H9 (cell line): ENCODE measurements at regions not wholly inside any gene's neighbourhood (a gene's known extent, or its start where the extent isn't known, plus 50 kb on each side); places are given as distances from the start of the nearest gene placed in this dataset.

ENCODE experiments used
- DNase-seq: peaks from one replicate; pipeline ENCODE4 v3.0.0-alpha.2; 2017
- H2AFZ ChIP-seq: one replicate; pipeline ENCODE4 v1.6.1; 2013; ENCODE audit warnings: mild to moderate bottlenecking, low read length, control low read depth, moderate library complexity
- H2AK5ac ChIP-seq: 2 replicates; pipeline ENCODE4 v1.6.1; 2013; ENCODE audit warnings: low read length, control low read depth, mixed read lengths; ENCODE audit not compliant: insufficient read length
- H2BK120ac ChIP-seq: one replicate; pipeline ENCODE4 v1.6.1; 2013; ENCODE audit warnings: low read depth, mild to moderate bottlenecking, low read length, control low read depth, inconsistent platforms; ENCODE audit not compliant: poor library complexity, severe bottlenecking
- H2BK12ac ChIP-seq: 2 replicates; pipeline ENCODE4 v1.6.1; 2013; ENCODE audit warnings: low read length, control low read depth, mixed read lengths, low read depth; ENCODE audit not compliant: insufficient read length
- H2BK15ac ChIP-seq: 2 replicates; pipeline ENCODE4 v1.6.1; 2013; ENCODE audit warnings: low read depth, low read length, control low read depth
- H2BK20ac ChIP-seq: one replicate; pipeline ENCODE4 v1.6.1; 2013; ENCODE audit warnings: low read depth, mild to moderate bottlenecking, low read length, control low read depth, inconsistent platforms; ENCODE audit not compliant: poor library complexity, severe bottlenecking
- H2BK5ac ChIP-seq: 2 replicates; pipeline ENCODE4 v1.6.1; 2013; ENCODE audit warnings: low read length, control low read depth, mixed read lengths; ENCODE audit not compliant: insufficient read length
- H3K14ac ChIP-seq: 2 replicates; pipeline ENCODE4 v1.6.1; 2013; ENCODE audit warnings: low read length, control low read depth; ENCODE audit not compliant: insufficient read depth
- H3K18ac ChIP-seq: 2 replicates; pipeline ENCODE4 v1.6.1; 2013; ENCODE audit warnings: low read depth, mild to moderate bottlenecking, mixed read lengths, low read length, control low read depth; ENCODE audit not compliant: insufficient read length
- H3K23ac ChIP-seq: 2 replicates; pipeline ENCODE4 v1.6.1; 2013; ENCODE audit warnings: low read length, control low read depth, mixed read lengths, low read depth; ENCODE audit not compliant: insufficient read length
- H3K23me2 ChIP-seq: 2 replicates; pipeline ENCODE4 v1.6.1; 2013; ENCODE audit warnings: low read depth, mild to moderate bottlenecking, mixed read lengths, low read length, control low read depth; ENCODE audit not compliant: insufficient read length, poor library complexity, severe bottlenecking
- H3K27ac ChIP-seq: 2 replicates; pipeline ENCODE4 v1.5.1; 2013; ENCODE audit warnings: low read length, control low read depth, mixed read lengths, low read depth; ENCODE audit not compliant: insufficient read length
- H3K27me3 ChIP-seq: 2 replicates; pipeline ENCODE4 v1.6.1; 2013; ENCODE audit warnings: low read length, control low read depth, inconsistent platforms; ENCODE audit not compliant: insufficient read depth
- H3K4ac ChIP-seq: 2 replicates; pipeline ENCODE4 v1.6.1; 2013; ENCODE audit warnings: low read depth, mild to moderate bottlenecking, control low read depth, inconsistent platforms, low read length, moderate library complexity
- H3K4me1 ChIP-seq: 2 replicates; pipeline ENCODE4 v1.6.1; 2013; ENCODE audit warnings: low read length, control low read depth, inconsistent platforms; ENCODE audit not compliant: insufficient read depth
- H3K4me2 ChIP-seq: 2 replicates; pipeline ENCODE4 v1.6.1; 2013; ENCODE audit warnings: low read length, control low read depth, mixed read lengths; ENCODE audit not compliant: insufficient read length, insufficient read depth
- H3K56ac ChIP-seq: 2 replicates; pipeline ENCODE4 v1.6.1; 2013; ENCODE audit warnings: low read depth, mild to moderate bottlenecking, mixed read lengths, low read length, control low read depth; ENCODE audit not compliant: insufficient read length
- H3K79me1 ChIP-seq: 2 replicates; pipeline ENCODE4 v1.6.1; 2013; ENCODE audit warnings: low read depth, mild to moderate bottlenecking, moderate library complexity, low read length, control low read depth, inconsistent platforms; ENCODE audit not compliant: insufficient read depth, poor library complexity, severe bottlenecking
- H3K79me2 ChIP-seq: 2 replicates; pipeline ENCODE4 v1.6.1; 2013; ENCODE audit warnings: low read length, control low read depth, inconsistent platforms; ENCODE audit not compliant: insufficient read depth
- H3K9ac ChIP-seq: 2 replicates; pipeline ENCODE4 v1.6.1; 2013; ENCODE audit warnings: low read length, control low read depth, mixed read lengths; ENCODE audit not compliant: insufficient read length; ENCODE audit errors: extremely low read depth
- H3K9me3 ChIP-seq: one replicate; pipeline ENCODE4 v1.6.1; 2013; ENCODE audit warnings: low read depth, low read length, inconsistent platforms; ENCODE audit not compliant: control insufficient read depth
- H3T11ph ChIP-seq: one replicate; pipeline ENCODE4 v1.6.1; 2013; ENCODE audit warnings: mild to moderate bottlenecking, low read length, control low read depth, inconsistent platforms
- H4K20me1 ChIP-seq: one replicate; pipeline ENCODE4 v1.6.1; 2013; ENCODE audit not compliant: control insufficient read depth, insufficient read length, insufficient read depth
- H4K5ac ChIP-seq: 2 replicates; pipeline ENCODE4 v1.6.1; 2013; ENCODE audit warnings: low read depth, mild to moderate bottlenecking, mixed read lengths, low read length, control low read depth; ENCODE audit not compliant: insufficient read length
- H4K8ac ChIP-seq: replicated peaks from 2 replicates; pipeline ENCODE4 v1.6.1; 2013; ENCODE audit warnings: low read length, control low read depth, mixed read lengths, low read depth; ENCODE audit not compliant: insufficient read length
- H4K91ac ChIP-seq: 2 replicates; pipeline ENCODE4 v1.6.1; 2013; ENCODE audit warnings: low read depth, mild to moderate bottlenecking, moderate library complexity, mixed read lengths, low read length, control low read depth; ENCODE audit not compliant: insufficient read length
- H3K27ac Mint-ChIP-seq, 3 experiments: 2 replicates in 2 of 3; 3 replicates in 1 of 3; pipeline ENCODE4 v1.8.0; 2020 to 2021; ENCODE audit warnings: mixed read lengths in 3 of 3, mild to moderate bottlenecking in 1 of 3, moderate library complexity in 1 of 3
- H3K27me3 Mint-ChIP-seq: 2 replicates; pipeline ENCODE4 v1.8.0; 2021; ENCODE audit warnings: low read depth, mild to moderate bottlenecking, moderate library complexity, mixed read lengths
- H3K36me3 Mint-ChIP-seq, 3 experiments: 2 replicates in 2 of 3; 3 replicates in 1 of 3; pipeline ENCODE4 v1.8.0; 2020 to 2021; ENCODE audit warnings: low read depth in 3 of 3, mixed read lengths in 3 of 3; ENCODE audit not compliant: insufficient read depth in 1 of 3
- H3K4me1 Mint-ChIP-seq, 2 experiments: 2 replicates each; pipeline ENCODE4 v1.8.0; 2020; ENCODE audit warnings: mixed read lengths in 2 of 2
- H3K4me3 Mint-ChIP-seq, 2 experiments: 2 replicates in 1 of 2; 3 replicates in 1 of 2; pipeline ENCODE4 v1.8.0; 2020 to 2021; ENCODE audit warnings: mild to moderate bottlenecking in 2 of 2, mixed read lengths in 2 of 2, moderate library complexity in 1 of 2
- H3K9me3 Mint-ChIP-seq, 2 experiments: 2 replicates in 1 of 2; 3 replicates in 1 of 2; pipeline ENCODE4 v1.8.0; 2020; ENCODE audit warnings: mild to moderate bottlenecking in 2 of 2, mixed read lengths in 2 of 2, moderate library complexity in 1 of 2
- CTCF ChIP-seq: fragments of 200-600 bp; sonication (generic); conservative IDR thresholded peaks from 3 replicates; pipeline ENCODE4 v1.8.0; 2021; ENCODE audit warnings: antibody characterized with exemption, mild to moderate bottlenecking
- WGBS: extraction: QIAGEN DNeasy Blood & Tissue Kit; methylation state at CpG from one replicate; pipeline ENCODE4 v1.1.7; 2013; ENCODE audit warnings: missing lambda C conversion rate, low lambda C conversion rate, mixed read lengths; ENCODE audit not compliant: insufficient read length; ENCODE audit errors: extremely low coverage; 5-methylcytosine and 5-hydroxymethylcytosine counted together

GRCh38 chr13:73516731-73517130 lies 457.9 kb downstream of the KLF5 start:
- Mint-ChIP-seq H3K9me3 (no peaks in the 10 kb centered on the region), H3K4me3 (no peak overlapping the region)

More at GRCh38 chr13:73516731-73517130, 457.9 kb downstream of the KLF5 start:
- no peak overlapping the region for H4K8ac ChIP-seq
- H3K4me1 ChIP-seq, result peaks cover 3% of the 10 kb centered on the region; the same call in 1 of the 2 replicates
- H3K4me2 ChIP-seq, result no peak overlapping the region
- H2BK5ac ChIP-seq, result no peak overlapping the region
- no peak overlapping the region for H2BK20ac ChIP-seq
- H3K18ac ChIP-seq, result no peak overlapping the region
- no peak overlapping the region for H3K14ac ChIP-seq
- no peak overlapping the region for H3K23ac ChIP-seq
- DNase-seq, result no peak
- TF ChIP-seq CTCF, result no peak
- no peak overlapping the region for H2BK15ac ChIP-seq
- H3K79me2 ChIP-seq, result no peaks in the 10 kb centered on the region
- H3K79me1 ChIP-seq, result no peaks in the 10 kb centered on the region
- H2BK12ac ChIP-seq, result no peak overlapping the region
- no peaks in the 10 kb centered on the region for H3K23me2 ChIP-seq
- no peaks in the 10 kb centered on the region for H3K27me3 ChIP-seq
- no peak overlapping the region for H3K9ac ChIP-seq
- H3K4ac ChIP-seq, result no peak overlapping the region
- H2BK120ac ChIP-seq, result no peak overlapping the region
- no peak overlapping the region for H2AK5ac ChIP-seq
- H4K91ac ChIP-seq, result no peak overlapping the region
- no peak overlapping the region for H3K56ac ChIP-seq
- H4K20me1 ChIP-seq, result no peaks in the 10 kb centered on the region
- no peak overlapping the region for H3T11ph ChIP-seq
- Mint-ChIP-seq H3K27ac (no peak overlapping the region; a peak in 1 of 7 replicates), H3K27me3 (no peaks in the 10 kb centered on the region; the same call in 1 of the 2 replicates), H3K36me3 (no peaks in the 10 kb centered on the region), H3K4me1 (peaks cover 27 to 43% of the 10 kb centered on the region in 2 experiments)
- no peak overlapping the region for H2AFZ ChIP-seq
- no peaks in the 10 kb centered on the region for H3K9me3 ChIP-seq
- H3K27ac ChIP-seq, result no peak overlapping the region
- no peak overlapping the region for H4K5ac ChIP-seq
- no CpG with 5 or more reads among the region's 2 CpGs for WGBS
